ENCODE measurements at regions not wholly inside any gene's neighbourhood (a gene's known extent, or its start where the extent isn't known, plus 50 kb on each side); places are given as distances from the start of the nearest gene placed in this dataset.

DNA sequence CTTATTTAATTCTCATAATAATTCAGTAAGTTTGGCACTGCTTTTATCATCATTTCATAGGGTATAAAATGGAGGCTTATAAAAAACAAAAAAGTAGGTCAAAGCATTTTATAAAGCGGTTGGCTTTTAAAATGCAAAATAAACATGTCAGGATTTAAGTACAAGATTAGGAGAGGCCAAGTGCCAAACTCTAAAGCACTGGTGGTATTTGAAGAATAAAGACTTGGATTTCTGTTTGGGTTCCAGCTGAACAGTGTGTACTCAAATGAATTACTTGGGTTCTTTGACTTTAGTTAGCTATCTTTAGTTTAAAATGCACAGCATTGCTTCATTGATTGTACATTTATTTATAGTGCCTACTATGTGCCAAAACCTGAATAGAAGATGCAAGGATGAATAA lies 966.6 kb upstream of the SEL1L start:
- H3K4me3 ChIP-seq (replicated peaks; ENCODE audit: insufficient read depth, low read length) = no peak overlapping the region
- H3K27me3 ChIP-seq (ENCODE audit: insufficient read depth, poor library complexity, severe bottlenecking) = no peaks in the 10 kb centered on the region
- no peak for DNase-seq (ENCODE audit: low read depth in 1 of 2, low spot score in 1 of 2)
- TF ChIP-seq GABPA (IDR thresholded peaks at IDR 0.05; ENCODE audit: low read depth) (no peak), POLR2AphosphoS5 (IDR thresholded peaks at IDR 0.05; ENCODE audit: low read depth) (no peak), SPI1 (IDR thresholded peaks at IDR 0.05; ENCODE audit: borderline replicate concordance, low read depth) (no peak)
- TF ChIP-seq, protein P1, sequence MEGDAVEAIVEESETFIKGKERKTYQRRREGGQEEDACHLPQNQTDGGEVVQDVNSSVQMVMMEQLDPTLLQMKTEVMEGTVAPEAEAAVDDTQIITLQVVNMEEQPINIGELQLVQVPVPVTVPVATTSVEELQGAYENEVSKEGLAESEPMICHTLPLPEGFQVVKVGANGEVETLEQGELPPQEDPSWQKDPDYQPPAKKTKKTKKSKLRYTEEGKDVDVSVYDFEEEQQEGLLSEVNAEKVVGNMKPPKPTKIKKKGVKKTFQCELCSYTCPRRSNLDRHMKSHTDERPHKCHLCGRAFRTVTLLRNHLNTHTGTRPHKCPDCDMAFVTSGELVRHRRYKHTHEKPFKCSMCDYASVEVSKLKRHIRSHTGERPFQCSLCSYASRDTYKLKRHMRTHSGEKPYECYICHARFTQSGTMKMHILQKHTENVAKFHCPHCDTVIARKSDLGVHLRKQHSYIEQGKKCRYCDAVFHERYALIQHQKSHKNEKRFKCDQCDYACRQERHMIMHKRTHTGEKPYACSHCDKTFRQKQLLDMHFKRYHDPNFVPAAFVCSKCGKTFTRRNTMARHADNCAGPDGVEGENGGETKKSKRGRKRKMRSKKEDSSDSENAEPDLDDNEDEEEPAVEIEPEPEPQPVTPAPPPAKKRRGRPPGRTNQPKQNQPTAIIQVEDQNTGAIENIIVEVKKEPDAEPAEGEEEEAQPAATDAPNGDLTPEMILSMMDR (IDR thresholded peaks at IDR 0.05; ENCODE audit: insufficient read depth, low read length) = no peak
- TF ChIP-seq, protein P2, sequence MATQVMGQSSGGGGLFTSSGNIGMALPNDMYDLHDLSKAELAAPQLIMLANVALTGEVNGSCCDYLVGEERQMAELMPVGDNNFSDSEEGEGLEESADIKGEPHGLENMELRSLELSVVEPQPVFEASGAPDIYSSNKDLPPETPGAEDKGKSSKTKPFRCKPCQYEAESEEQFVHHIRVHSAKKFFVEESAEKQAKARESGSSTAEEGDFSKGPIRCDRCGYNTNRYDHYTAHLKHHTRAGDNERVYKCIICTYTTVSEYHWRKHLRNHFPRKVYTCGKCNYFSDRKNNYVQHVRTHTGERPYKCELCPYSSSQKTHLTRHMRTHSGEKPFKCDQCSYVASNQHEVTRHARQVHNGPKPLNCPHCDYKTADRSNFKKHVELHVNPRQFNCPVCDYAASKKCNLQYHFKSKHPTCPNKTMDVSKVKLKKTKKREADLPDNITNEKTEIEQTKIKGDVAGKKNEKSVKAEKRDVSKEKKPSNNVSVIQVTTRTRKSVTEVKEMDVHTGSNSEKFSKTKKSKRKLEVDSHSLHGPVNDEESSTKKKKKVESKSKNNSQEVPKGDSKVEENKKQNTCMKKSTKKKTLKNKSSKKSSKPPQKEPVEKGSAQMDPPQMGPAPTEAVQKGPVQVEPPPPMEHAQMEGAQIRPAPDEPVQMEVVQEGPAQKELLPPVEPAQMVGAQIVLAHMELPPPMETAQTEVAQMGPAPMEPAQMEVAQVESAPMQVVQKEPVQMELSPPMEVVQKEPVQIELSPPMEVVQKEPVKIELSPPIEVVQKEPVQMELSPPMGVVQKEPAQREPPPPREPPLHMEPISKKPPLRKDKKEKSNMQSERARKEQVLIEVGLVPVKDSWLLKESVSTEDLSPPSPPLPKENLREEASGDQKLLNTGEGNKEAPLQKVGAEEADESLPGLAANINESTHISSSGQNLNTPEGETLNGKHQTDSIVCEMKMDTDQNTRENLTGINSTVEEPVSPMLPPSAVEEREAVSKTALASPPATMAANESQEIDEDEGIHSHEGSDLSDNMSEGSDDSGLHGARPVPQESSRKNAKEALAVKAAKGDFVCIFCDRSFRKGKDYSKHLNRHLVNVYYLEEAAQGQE (IDR thresholded peaks at IDR 0.05; ENCODE audit: insufficient replicate concordance, low read depth) = no peak
- no peak overlapping the region for H3K27ac ChIP-seq (replicated peaks)

DNA sequence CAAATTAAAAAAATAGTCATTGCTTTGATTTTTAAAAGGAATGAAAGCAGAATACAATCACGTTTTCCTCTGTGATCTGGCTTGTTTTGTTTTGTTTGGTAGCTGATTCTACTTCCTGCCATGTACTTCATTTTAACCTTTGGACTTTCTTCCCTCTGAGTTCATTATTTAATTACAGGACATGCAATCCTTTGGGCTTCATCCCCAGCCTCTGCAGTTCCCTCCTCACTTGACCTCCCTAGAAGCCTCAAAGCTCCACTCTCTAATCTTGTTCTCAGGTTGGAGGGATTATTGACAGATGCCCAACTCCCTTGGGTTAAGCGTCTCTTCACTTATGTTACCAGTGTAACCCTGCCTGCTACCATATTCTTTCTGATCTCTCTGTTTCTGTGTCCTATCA lies 967.9 kb upstream of the SEL1L start:
- H3K27me3 ChIP-seq (ENCODE audit: insufficient read depth, poor library complexity, severe bottlenecking) = no peaks in the 10 kb centered on the region
- TF ChIP-seq SPI1 (IDR thresholded peaks at IDR 0.05; ENCODE audit: borderline replicate concordance, low read depth) (no peak), POLR2AphosphoS5 (IDR thresholded peaks at IDR 0.05; ENCODE audit: low read depth) (no peak), GABPA (IDR thresholded peaks at IDR 0.05; ENCODE audit: low read depth) (no peak)
- TF ChIP-seq, protein P2 (IDR thresholded peaks at IDR 0.05; ENCODE audit: insufficient replicate concordance, low read depth) = no peak
- TF ChIP-seq, protein P1 (IDR thresholded peaks at IDR 0.05; ENCODE audit: insufficient read depth, low read length) = no peak
- no peak overlapping the region for H3K4me3 ChIP-seq (replicated peaks; ENCODE audit: insufficient read depth, low read length)
- DNase-seq (ENCODE audit: low read depth in 1 of 2, low spot score in 1 of 2) = no peak
- no peak overlapping the region for H3K27ac ChIP-seq (replicated peaks)

DNA sequence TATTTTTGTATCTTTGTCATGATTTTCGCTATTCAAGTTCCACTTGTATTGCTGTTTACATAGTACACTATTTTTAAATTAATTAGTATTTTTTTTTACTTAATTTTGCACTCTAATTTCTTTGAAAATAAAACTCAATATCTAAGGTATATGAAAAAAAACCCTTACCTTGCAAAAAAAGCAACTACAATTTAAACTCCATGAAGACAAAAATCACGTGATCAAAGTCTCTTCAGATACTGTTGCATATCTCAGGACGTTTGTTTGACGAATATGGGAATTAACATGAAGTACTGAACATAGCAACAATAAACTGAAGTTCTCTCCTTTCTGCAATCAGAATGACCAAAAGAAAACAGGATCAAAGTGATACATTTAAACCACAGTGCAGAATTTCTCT lies 968.4 kb upstream of the SEL1L start:
- TF ChIP-seq, protein P1 (IDR thresholded peaks at IDR 0.05; ENCODE audit: insufficient read depth, low read length) = no peak
- TF ChIP-seq SPI1 (IDR thresholded peaks at IDR 0.05; ENCODE audit: borderline replicate concordance, low read depth) (no peak), GABPA (IDR thresholded peaks at IDR 0.05; ENCODE audit: low read depth) (no peak), POLR2AphosphoS5 (IDR thresholded peaks at IDR 0.05; ENCODE audit: low read depth) (no peak)
- TF ChIP-seq, protein P2 (IDR thresholded peaks at IDR 0.05; ENCODE audit: insufficient replicate concordance, low read depth) = no peak

More for the DNA sequence above, 968.4 kb upstream of the SEL1L start:
- Histone ChIP-seq H3K4me3 (replicated peaks; ENCODE audit: insufficient read depth, low read length) (no peak overlapping the region), H3K27me3 (ENCODE audit: insufficient read depth, poor library complexity, severe bottlenecking) (no peaks in the 10 kb centered on the region), H3K27ac (replicated peaks) (no peak overlapping the region)
- DNase-seq (ENCODE audit: low read depth in 1 of 2, low spot score in 1 of 2) = no peak
